GM12878 (cell line): ENCODE measurements at regions not wholly inside any gene's neighbourhood (a gene's known extent, or its start where the extent isn't known, plus 50 kb on each side); places are given as distances from the start of the nearest gene placed in this dataset.

Experiments used
- CHD2 ChIP-seq: IDR thresholded peaks from 2 replicates; pipeline ENCODE4 v1.6.1; 2011; ENCODE audit warnings: low read depth, low read length, improper control_type of control experiment, borderline replicate concordance
- CTCF ChIP-seq, 3 experiments: IDR thresholded peaks in 2 of 3; conservative IDR thresholded peaks in 1 of 3; 2 replicates each; pipeline ENCODE4 v1.5.1; 2011; ENCODE audit warnings: low read depth in 3 of 3, low read length in 3 of 3, mild to moderate bottlenecking in 3 of 3, control low read depth in 2 of 3, moderate library complexity in 2 of 3, inconsistent platforms in 1 of 3, mixed read lengths in 1 of 3; ENCODE audit not compliant: control insufficient read depth in 2 of 3, insufficient read depth in 1 of 3; ENCODE audit errors: extremely low read depth in 1 of 3
- EP300 ChIP-seq, 2 experiments: fragments of 150-350 bp in 1 of 2; IDR thresholded peaks; 2 replicates each; pipeline ENCODE4 v1.6.1; 2011 to 2012; ENCODE audit warnings: low read depth in 2 of 2, low read length in 2 of 2, borderline replicate concordance in 1 of 2, improper control_type of control experiment in 1 of 2, inconsistent platforms in 1 of 2; ENCODE audit not compliant: control insufficient read depth in 1 of 2
- EZH2 ChIP-seq: IDR thresholded peaks from 2 replicates; pipeline ENCODE4 v1.6.1; 2012; ENCODE audit warnings: low read depth, mild to moderate bottlenecking, control low read depth, inconsistent platforms, low read length, borderline replicate concordance; ENCODE audit not compliant: control insufficient read depth
- GABPA ChIP-seq: IDR thresholded peaks from 2 replicates; pipeline ENCODE4 v1.6.1; 2014; ENCODE audit warnings: antibody characterized with exemption, low read depth, mild to moderate bottlenecking, inconsistent platforms
- MYC ChIP-seq: IDR thresholded peaks from 2 replicates; pipeline ENCODE4 v1.6.1; 2011; ENCODE audit warnings: mild to moderate bottlenecking, low read length, moderate library complexity, inconsistent platforms; ENCODE audit not compliant: insufficient read depth, insufficient replicate concordance, insufficient read length, severe bottlenecking
- POLR2A ChIP-seq: IDR thresholded peaks from 2 replicates; pipeline ENCODE4 v1.6.1; 2011; ENCODE audit warnings: low read depth, mild to moderate bottlenecking, low read length
- SPI1 ChIP-seq: IDR thresholded peaks from 2 replicates; pipeline ENCODE4 v1.6.1; 2011; ENCODE audit warnings: low read depth, mild to moderate bottlenecking, low read length, moderate library complexity, borderline replicate concordance; ENCODE audit not compliant: insufficient read depth
- TCF3 ChIP-seq: IDR thresholded peaks from 2 replicates; pipeline ENCODE4 v1.6.1; 2012; ENCODE audit warnings: low read depth, mild to moderate bottlenecking, low read length, borderline replicate concordance; ENCODE audit not compliant: insufficient read depth
- USF2 ChIP-seq: IDR thresholded peaks from 2 replicates; pipeline ENCODE4 v1.6.1; 2011; ENCODE audit warnings: low read depth, low read length, improper control_type of control experiment, borderline replicate concordance
- ZBTB11 ChIP-seq: fragments of 450-650 bp; formaldehyde crosslinking; IDR thresholded peaks from 2 replicates; pipeline ENCODE4 v1.5.0; 2022; ENCODE audit warnings: mild to moderate bottlenecking, missing genetic modification characterization
- ZNF274 ChIP-seq: IDR thresholded peaks from one replicate; pipeline ENCODE4 v1.8.0; 2011; ENCODE audit not compliant: insufficient read length, insufficient read depth

- TF ChIP-seq POLR2A (no peak), ZBTB11 (CRISPR knock-in tag) (no peak), ZNF274 (no peak), USF2 (no peak), GABPA (no peak), EP300 (IDR thresholded peaks at IDR 0.05; ENCODE audit: borderline replicate concordance in 1 of 2, control insufficient read depth in 1 of 2, low read depth in 2 of 2, low read length in 2 of 2) (no peak), EZH2 (no peak), CTCF (IDR thresholded peaks at IDR 0.05 in 2 of 3, conservative IDR thresholded peaks at IDR 0.05 in 1 of 3; ENCODE audit: control insufficient read depth in 2 of 3, extremely low read depth in 1 of 3, insufficient read depth in 1 of 3, low read depth in 3 of 3, low read length in 3 of 3) (no peak), SPI1 (no peak), MYC (no peak), CHD2 (no peak), TCF3 (no peak)
These were observed 61.0 kb upstream of the CLEC14A start for GRCh38 chr14:38316922-38317321.
